ENCODE measurements at regions not wholly inside any gene's neighbourhood (a gene's known extent, or its start where the extent isn't known, plus 50 kb on each side); places are given as distances from the start of the nearest gene placed in this dataset.

DNA sequence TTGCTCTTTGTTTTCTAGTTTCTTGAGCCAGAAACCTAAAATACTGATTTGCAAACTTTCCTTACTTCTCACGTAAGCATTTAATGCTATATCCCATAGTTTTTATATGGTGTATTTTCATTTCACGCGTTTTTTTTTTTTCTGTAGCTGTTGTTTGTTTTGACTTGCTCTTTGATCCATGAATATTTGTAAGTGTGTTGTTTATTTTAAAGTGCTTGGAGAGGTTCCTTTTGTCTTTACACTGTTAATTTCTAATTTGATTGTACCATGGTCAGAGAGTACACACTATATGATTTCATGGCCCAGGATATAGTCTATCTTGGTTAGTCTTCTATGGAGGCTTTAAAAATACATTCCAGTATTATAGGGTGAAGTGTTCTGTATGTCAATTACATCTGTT is 84.8 kb upstream of the RNF217 start:
- H3K27ac ChIP-seq (ENCODE audit: low read length) = no peak overlapping the region
- H3K36me3 ChIP-seq (ENCODE audit: control insufficient read depth in 1 of 2, insufficient read depth in 2 of 2, low read length in 2 of 2) = no peaks in the 10 kb centered on the region
- no peaks in the 10 kb centered on the region for H3K9me3 ChIP-seq (ENCODE audit: control insufficient read depth in 1 of 2, low read length in 2 of 2)
- H3K27me3 ChIP-seq (ENCODE audit: low read depth, low read length) = no peaks in the 10 kb centered on the region
- H3K4me3 ChIP-seq (ENCODE audit: low read depth in 1 of 2, low read length in 2 of 2) = no peak overlapping the region
- H3K4me1 ChIP-seq (ENCODE audit: control insufficient read depth in 1 of 2, insufficient read depth in 2 of 2, low read length in 2 of 2) = no peaks in the 10 kb centered on the region

DNA sequence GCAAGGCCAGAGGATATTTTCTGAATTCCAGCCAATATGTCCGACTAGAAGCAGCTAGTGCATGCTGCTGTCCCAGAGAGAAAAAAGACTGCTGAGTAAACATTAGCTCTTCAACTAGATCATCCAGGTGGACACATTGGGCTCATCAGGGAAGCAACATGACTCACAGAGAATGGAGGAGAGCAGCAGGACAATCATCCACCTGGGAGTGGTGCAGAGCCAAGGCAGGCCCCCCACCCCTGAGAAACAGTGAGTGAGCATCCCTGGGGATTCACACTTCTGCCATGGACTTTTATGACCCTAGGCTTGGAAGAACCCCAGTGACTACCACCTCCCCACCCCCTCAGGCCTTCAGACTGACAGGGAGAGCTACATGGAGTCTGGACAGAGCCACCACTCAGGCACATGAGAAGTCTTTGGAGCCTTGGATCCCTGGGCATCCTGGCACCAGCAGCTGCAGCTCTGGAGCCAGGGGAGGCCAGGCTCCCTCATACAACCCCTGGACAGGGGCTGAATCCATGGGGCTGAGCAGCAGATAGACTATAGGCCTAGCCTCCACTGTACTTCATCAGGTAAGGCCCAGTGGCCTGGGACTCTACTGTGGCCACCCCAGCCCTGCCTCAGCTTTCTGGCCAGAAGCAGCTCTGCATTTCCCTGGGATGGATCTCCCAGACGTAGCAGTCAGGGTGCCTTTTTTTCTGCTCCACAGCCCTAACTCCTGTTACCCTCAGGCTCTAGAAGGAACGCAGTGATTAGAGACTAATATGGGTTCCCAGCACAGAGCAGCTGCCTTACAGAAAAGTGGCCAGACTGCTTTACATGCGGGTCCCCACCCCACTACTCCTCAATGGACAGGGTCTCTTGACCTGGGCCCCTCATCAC is 82.9 kb upstream of the RNF217 start:
- Histone ChIP-seq H3K36me3 (ENCODE audit: control insufficient read depth in 1 of 2, insufficient read depth in 2 of 2, low read length in 2 of 2) (no peaks in the 10 kb centered on the region), H3K27ac (ENCODE audit: low read length) (no peak overlapping the region), H3K9me3 (ENCODE audit: control insufficient read depth in 1 of 2, low read length in 2 of 2) (no peaks in the 10 kb centered on the region), H3K27me3 (ENCODE audit: low read depth, low read length) (no peaks in the 10 kb centered on the region), H3K4me1 (ENCODE audit: control insufficient read depth in 1 of 2, insufficient read depth in 2 of 2, low read length in 2 of 2) (no peaks in the 10 kb centered on the region), H3K4me3 (ENCODE audit: low read depth in 1 of 2, low read length in 2 of 2) (no peak overlapping the region)

DNA sequence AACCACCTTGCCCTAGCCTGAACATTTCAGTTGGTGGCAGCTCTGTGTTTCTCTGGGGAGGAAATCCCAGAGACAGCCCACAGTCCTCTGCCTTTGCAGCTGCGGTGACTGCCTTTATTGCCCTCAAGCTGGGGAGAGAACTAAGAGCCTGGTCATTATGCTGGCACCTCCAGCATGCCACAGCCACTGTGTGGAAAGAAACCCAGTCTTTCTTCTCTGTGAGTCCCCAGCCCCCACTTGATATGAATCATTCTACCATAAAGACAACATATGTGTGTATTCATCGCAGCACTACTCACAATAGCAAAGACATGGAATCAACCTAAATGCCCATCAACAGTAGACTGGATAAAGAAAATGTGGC is 82.3 kb upstream of the RNF217 start:
- Histone ChIP-seq H3K9me3 (ENCODE audit: control insufficient read depth in 1 of 2, low read length in 2 of 2) (no peaks in the 10 kb centered on the region), H3K27ac (ENCODE audit: low read length) (no peak overlapping the region), H3K4me3 (ENCODE audit: low read depth in 1 of 2, low read length in 2 of 2) (no peak overlapping the region), H3K4me1 (ENCODE audit: control insufficient read depth in 1 of 2, insufficient read depth in 2 of 2, low read length in 2 of 2) (no peaks in the 10 kb centered on the region), H3K27me3 (ENCODE audit: low read depth, low read length) (no peaks in the 10 kb centered on the region), H3K36me3 (ENCODE audit: control insufficient read depth in 1 of 2, insufficient read depth in 2 of 2, low read length in 2 of 2) (no peaks in the 10 kb centered on the region)

GRCh38 chr6:124881898-124882578 is 80.2 kb upstream of the RNF217 start:
- Histone ChIP-seq H3K4me3 (ENCODE audit: low read depth in 1 of 2, low read length in 2 of 2) (no peak overlapping the region), H3K9me3 (ENCODE audit: control insufficient read depth in 1 of 2, low read length in 2 of 2) (no peaks in the 10 kb centered on the region), H3K27me3 (ENCODE audit: low read depth, low read length) (no peaks in the 10 kb centered on the region), H3K4me1 (ENCODE audit: control insufficient read depth in 1 of 2, insufficient read depth in 2 of 2, low read length in 2 of 2) (no peaks in the 10 kb centered on the region), H3K36me3 (ENCODE audit: control insufficient read depth in 1 of 2, insufficient read depth in 2 of 2, low read length in 2 of 2) (no peaks in the 10 kb centered on the region), H3K27ac (ENCODE audit: low read length) (no peak overlapping the region)

GRCh38 chr6:124882579-124883393 is 79.5 kb upstream of the RNF217 start:
- no peaks in the 10 kb centered on the region for H3K4me1 ChIP-seq (ENCODE audit: control insufficient read depth in 1 of 2, insufficient read depth in 2 of 2, low read length in 2 of 2)
- no peaks in the 10 kb centered on the region for H3K27me3 ChIP-seq (ENCODE audit: low read depth, low read length)
- no peak overlapping the region for H3K27ac ChIP-seq (ENCODE audit: low read length)
- no peaks in the 10 kb centered on the region for H3K36me3 ChIP-seq (ENCODE audit: control insufficient read depth in 1 of 2, insufficient read depth in 2 of 2, low read length in 2 of 2)
- no peaks in the 10 kb centered on the region for H3K9me3 ChIP-seq (ENCODE audit: control insufficient read depth in 1 of 2, low read length in 2 of 2)
- H3K4me3 ChIP-seq (ENCODE audit: low read depth in 1 of 2, low read length in 2 of 2) = no peak overlapping the region

- Histone ChIP-seq H3K27ac (ENCODE audit: low read length) (no peak overlapping the region), H3K9me3 (ENCODE audit: control insufficient read depth in 1 of 2, low read length in 2 of 2) (no peaks in the 10 kb centered on the region), H3K4me3 (ENCODE audit: low read depth in 1 of 2, low read length in 2 of 2) (no peak overlapping the region)
Measured at GRCh38 chr6:124885171-124885570, 77.1 kb upstream of the RNF217 start.

DNA sequence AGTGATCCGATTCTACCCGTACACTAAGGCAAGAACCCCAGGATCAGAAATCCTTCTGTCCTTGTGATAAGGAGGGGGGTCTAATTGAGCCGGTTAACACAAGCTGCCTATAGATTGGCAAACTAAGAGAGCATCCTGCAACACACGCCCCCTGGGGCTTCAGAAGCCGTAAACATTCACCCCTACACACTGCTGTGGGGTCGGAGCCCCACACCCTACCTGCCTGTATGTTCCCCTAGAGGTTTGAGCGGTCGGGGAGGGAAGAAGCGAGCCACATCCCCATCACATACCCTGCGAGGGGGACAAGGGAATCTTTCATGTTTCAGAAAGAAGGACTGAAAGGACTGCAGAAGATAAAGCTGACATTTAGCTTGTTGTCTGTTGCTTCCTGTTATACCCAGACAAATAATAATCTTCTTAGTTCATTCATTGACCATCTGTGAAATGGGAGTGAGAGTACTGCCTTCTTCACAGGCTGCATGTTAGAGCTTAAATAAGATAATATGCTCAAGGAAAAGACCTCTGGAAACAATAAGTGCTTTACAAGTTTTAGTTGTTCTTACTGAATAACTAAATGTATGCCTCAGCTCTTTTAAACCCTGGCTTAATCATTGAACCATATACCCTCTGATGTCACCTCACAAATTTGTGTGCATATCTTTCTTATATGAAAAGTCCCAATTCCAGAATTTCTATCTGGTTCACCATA is 74.2 kb upstream of the RNF217 start:
- H3K27ac ChIP-seq (ENCODE audit: low read length) = no peak overlapping the region
- no peaks in the 10 kb centered on the region for H3K4me1 ChIP-seq (ENCODE audit: control insufficient read depth in 1 of 2, insufficient read depth in 2 of 2, low read length in 2 of 2)
- H3K4me3 ChIP-seq (ENCODE audit: low read depth in 1 of 2, low read length in 2 of 2) = no peak overlapping the region
- no peaks in the 10 kb centered on the region for H3K27me3 ChIP-seq (ENCODE audit: low read depth, low read length)
- no peaks in the 10 kb centered on the region for H3K36me3 ChIP-seq (ENCODE audit: control insufficient read depth in 1 of 2, insufficient read depth in 2 of 2, low read length in 2 of 2)
- no peaks in the 10 kb centered on the region for H3K9me3 ChIP-seq (ENCODE audit: control insufficient read depth in 1 of 2, low read length in 2 of 2)

More at GRCh38 chr6:124885171-124885570, 77.1 kb upstream of the RNF217 start:
- Histone ChIP-seq H3K27me3 (ENCODE audit: low read depth, low read length) (no peaks in the 10 kb centered on the region), H3K4me1 (ENCODE audit: control insufficient read depth in 1 of 2, insufficient read depth in 2 of 2, low read length in 2 of 2) (no peaks in the 10 kb centered on the region), H3K36me3 (ENCODE audit: control insufficient read depth in 1 of 2, insufficient read depth in 2 of 2, low read length in 2 of 2) (no peaks in the 10 kb centered on the region)

GRCh38 chr6:124888581-124889371 is 73.5 kb upstream of the RNF217 start:
- Histone ChIP-seq H3K27me3 (ENCODE audit: low read depth, low read length) (no peaks in the 10 kb centered on the region), H3K9me3 (ENCODE audit: control insufficient read depth in 1 of 2, low read length in 2 of 2) (no peaks in the 10 kb centered on the region), H3K36me3 (ENCODE audit: control insufficient read depth in 1 of 2, insufficient read depth in 2 of 2, low read length in 2 of 2) (no peaks in the 10 kb centered on the region), H3K4me3 (ENCODE audit: low read depth in 1 of 2, low read length in 2 of 2) (peak overlapping the region in 1 of 2 donors; percentile 17), H3K4me1 (ENCODE audit: control insufficient read depth in 1 of 2, insufficient read depth in 2 of 2, low read length in 2 of 2) (no peaks in the 10 kb centered on the region), H3K27ac (ENCODE audit: low read length) (no peak overlapping the region)

GRCh38 chr6:124901084-124901483 is 61.2 kb upstream of the RNF217 start:
- Histone ChIP-seq H3K9me3 (ENCODE audit: control insufficient read depth in 1 of 2, low read length in 2 of 2) (no peaks in the 10 kb centered on the region), H3K4me1 (ENCODE audit: control insufficient read depth in 1 of 2, insufficient read depth in 2 of 2, low read length in 2 of 2) (no peaks in the 10 kb centered on the region), H3K4me3 (ENCODE audit: low read depth in 1 of 2, low read length in 2 of 2) (no peak overlapping the region), H3K27me3 (ENCODE audit: low read depth, low read length) (no peaks in the 10 kb centered on the region), H3K27ac (ENCODE audit: low read length) (no peak overlapping the region), H3K36me3 (ENCODE audit: control insufficient read depth in 1 of 2, insufficient read depth in 2 of 2, low read length in 2 of 2) (no peaks in the 10 kb centered on the region)

DNA sequence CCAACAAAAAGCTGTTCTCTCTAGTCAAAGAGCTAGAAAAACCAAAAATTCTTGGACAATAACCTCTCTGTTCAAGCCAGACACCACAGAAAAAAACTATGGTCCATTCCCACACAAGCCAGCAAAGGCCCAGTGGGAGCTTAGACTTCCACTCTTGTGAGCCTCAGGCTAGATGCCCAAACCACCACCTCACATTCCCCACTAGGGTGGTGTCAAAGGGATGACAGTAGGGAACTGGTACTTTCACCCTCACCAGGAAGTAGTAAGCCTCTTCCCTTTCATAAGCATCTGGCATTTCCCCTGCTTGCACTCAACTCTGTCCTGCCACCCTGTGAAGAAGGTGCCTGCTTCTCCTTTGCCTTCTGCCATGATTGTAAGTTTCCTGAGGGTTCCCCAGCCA is 58.4 kb upstream of the RNF217 start:
- Histone ChIP-seq H3K4me1 (ENCODE audit: control insufficient read depth in 1 of 2, insufficient read depth in 2 of 2, low read length in 2 of 2) (no peaks in the 10 kb centered on the region), H3K36me3 (ENCODE audit: control insufficient read depth in 1 of 2, insufficient read depth in 2 of 2, low read length in 2 of 2) (no peaks in the 10 kb centered on the region), H3K27ac (ENCODE audit: low read length) (no peak overlapping the region), H3K9me3 (ENCODE audit: control insufficient read depth in 1 of 2, low read length in 2 of 2) (no peaks in the 10 kb centered on the region), H3K4me3 (ENCODE audit: low read depth in 1 of 2, low read length in 2 of 2) (no peak overlapping the region), H3K27me3 (ENCODE audit: low read depth, low read length) (no peaks in the 10 kb centered on the region)
